GM18511 (cell line): ENCODE measurements at regions not wholly inside any gene's neighbourhood (a gene's known extent, or its start where the extent isn't known, plus 50 kb on each side); places are given as distances from the start of the nearest gene placed in this dataset.

Source experiments
- ATAC-seq: cut with Tn5 transposase; IDR thresholded peaks from one replicate; pipeline ENCODE4 v1.9.1; 2021; ENCODE audit warnings: mild to moderate bottlenecking, moderate library complexity; ENCODE audit not compliant: unreplicated experiment

DNA sequence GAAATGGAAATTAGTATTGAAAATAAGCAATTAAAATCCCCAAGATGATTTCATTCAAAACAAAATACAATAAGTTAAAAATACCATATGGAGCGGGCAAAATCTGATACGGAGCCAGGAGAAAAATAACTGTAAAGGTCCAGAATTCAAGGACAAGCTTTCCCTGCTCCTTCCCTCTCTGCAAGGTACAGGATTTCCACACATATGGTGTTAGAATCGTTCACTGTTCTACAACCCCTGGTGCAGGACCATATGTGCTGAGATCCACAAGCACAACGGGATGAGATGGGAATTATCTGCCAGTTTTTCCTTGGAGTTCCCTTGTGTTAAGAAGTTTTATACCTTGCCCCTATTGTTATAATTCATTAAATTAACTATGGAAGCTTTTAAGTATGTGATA, 94.7 kb upstream of the DMAC1 start:
- ATAC-seq, result no peak

DNA sequence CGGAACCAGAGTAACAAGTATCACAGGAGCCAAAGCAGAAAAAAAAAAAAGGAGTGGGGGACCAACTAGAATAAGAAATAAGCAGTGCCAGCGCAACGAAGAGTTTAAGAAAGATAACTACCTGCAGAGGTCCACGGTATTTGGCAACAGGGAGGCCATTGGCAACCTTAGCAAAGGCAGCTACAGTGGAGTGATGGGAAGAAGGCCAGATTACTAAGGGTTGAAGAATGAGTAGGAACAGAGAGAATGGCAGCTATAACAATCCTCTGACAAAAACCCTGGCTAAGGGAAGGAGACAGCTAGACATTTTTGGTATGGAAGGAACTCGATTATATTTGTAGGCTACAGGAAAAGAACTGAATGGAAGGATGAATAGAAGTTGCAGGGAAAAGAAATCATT, 93.4 kb upstream of the DMAC1 start:
- no peak for ATAC-seq

DNA sequence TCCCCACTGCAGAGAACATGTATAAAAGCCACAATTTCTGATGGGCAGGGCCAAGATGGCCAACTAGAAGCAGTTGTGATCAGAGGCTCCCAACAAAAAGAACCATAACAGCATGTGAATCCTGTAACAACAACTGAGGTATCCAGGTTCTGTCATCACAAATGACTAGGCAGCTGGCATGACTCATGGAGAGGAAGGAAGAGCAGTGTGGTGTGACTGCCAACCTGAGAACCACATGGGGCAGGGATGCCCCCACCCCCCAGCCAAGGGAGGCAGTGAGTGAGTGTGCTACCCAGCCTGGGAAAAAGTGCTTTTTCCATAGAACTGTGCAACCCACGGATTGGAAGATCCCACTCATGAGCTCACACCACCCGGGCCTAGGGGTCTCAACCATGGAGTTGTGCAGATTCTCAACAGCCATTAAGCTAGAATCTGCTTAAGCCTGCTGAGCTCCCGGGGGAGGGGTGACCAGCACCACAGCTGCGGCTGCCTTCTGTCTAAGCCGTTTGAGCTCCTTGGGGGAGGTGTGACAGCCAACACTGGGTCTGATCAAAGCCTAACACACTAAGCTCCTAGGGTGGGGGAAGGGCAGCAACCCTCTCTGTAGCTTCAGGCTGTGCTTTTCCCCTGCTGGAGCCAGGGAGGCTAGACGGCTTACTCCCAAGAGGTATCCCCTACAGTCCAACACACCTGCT, 80.1 kb upstream of the DMAC1 start:
- ATAC-seq, result peak; percentile 71

DNA sequence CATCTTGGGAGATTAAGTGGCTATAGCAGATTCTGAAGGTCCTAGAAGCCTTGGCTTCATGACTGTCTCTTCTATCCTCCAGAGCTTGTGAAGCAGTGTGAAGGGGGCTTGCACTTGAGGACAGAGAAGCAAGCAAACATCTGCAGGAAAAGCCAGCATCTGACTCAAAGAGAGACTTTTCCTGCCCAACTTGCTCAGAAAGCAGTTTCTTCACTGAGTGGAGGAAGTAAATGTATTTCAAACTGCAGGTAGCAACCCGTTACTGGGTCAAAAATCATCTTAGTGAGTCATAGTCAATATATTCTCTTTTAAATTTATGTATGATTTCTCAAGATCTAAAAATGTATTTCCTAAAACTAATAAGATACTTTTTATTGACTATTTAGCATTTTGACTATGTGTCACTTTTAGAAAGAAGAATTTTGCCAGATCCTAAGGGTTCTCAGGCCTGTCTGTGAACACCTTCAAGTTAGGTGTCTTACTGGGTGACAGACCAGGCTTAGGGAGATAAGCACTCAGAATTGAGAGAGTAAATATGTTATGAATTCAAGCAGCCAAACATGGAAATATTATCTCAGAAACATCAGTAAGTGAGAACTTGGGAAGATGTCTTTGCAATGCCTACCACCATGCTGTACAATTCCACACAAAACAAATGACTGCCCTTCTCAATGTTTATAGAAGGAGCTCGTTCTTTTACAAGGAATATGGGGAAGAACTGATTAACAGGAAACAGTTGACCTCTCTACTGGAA, 72.6 kb upstream of the DMAC1 start:
- ATAC-seq, result no peak

DNA sequence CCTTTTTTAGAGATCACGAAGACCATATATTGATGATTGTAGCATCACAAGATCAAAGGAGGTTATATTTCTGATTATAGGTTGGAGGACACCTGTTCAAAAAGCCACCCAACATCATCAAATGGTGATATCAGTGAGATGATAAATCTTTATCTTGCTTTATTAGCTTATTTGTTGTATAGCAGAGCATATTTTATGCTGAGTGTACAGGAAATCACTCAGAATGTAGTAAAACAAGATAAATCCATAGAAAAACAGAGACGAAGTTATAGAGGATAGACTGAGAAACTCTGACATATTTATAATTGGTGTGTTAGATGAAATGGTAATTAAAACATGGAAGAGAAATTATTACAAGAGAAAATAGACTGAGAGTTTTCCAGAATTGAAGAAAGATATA, 69.8 kb upstream of the DMAC1 start:
- no peak for ATAC-seq

DNA sequence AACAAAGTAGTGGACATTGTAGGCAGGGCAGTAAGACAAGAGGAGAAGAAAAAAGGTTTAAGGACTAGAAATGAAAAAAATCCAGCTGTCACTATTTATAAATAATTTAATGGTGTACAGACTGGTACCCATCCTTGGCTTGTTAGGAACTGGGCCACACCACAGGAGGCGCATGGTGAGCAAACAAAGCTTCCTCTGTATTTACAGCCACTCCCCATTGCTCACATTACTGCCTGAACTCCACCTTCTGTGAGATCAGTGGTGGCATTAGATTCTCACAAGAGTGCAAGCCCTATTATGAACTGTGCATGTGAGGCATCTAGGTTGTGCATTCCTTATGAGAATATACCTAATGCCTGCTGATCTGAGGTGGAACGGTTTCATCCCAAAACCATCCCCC, 62.6 kb upstream of the DMAC1 start:
- no peak for ATAC-seq

DNA sequence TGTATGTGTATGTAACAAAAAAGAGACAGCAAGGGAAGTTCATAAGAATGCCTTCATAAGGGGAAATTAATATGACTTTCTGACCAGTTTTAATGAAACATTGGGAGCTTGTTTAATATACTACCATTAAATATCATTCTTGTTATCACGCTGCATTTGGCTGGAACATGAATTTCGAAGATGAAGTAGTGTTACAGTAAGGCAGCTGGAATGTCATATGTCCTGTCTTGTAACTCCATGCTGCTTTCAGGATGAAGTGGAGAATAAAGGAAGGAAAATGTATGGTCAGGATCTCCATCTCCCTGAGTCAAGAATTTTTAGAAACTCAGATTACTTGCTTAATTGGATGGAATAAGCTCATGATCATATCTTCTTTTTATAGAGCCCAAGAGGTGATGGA, 61.5 kb upstream of the DMAC1 start:
- no peak for ATAC-seq

DNA sequence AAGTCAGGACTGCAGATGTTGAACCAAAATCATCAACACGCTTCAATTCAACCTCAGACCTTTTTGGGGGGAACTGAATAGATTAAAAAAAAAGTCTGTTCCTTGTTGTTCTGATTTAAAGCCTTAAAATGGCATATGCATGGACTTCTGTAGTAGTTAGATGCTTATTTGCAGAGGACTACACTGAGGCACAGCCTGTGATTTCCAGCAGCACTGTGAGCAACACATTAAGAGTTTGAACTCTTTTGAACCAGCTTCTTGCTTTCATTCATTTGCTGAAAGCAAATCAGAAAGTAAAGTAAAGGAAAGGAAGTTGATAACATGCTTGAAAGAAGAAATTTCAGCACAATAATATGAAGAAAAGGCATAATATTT, 60.7 kb upstream of the DMAC1 start:
- no peak for ATAC-seq

DNA sequence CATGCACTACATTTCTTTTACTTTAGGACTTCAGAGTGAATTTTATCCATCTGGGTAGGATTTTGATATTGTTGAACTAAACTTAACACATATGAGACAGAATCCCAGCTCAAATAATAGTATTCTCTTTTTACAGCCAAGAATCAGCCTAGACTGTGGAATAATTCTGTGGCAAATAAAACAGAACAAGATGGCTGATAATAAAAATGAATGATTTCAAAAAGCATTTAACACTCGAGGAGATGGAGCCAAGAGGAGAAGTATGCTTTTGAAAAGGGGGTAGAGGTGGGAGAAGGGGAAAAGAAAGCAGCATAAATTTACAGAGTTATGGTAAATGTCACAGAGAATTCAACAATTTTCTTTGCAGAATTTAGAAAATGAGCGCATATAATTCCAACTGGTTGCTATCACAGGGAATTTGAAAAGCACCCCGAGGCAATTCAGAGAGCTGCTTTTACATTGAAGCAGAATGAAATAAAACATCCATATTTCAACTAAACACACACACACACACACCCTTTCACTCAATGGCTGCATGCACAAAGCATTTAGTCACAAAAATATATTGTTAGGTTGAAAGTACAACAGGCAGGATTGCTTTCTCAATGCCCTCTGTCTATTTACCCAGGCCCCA, 60.2 kb upstream of the DMAC1 start:
- no peak for ATAC-seq

DNA sequence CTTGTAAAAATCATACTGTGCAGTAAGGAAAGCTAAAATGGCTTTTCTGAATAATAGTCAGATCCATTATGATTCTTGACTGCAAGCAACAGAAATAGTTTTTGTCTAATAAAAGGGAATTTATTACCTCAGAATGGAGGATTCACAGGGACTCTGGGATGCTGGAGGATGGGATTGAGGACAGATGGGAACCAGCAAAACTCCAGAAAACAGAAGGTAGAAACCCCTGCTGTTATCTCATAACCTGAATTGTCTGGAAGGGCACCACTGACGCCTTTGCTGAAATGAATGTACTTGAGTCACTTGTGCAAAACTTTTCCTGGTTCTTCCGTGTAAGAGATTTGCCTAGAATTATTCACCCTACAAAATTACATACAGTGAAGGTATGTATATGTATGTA, 58.6 kb upstream of the DMAC1 start:
- ATAC-seq, result no peak

DNA sequence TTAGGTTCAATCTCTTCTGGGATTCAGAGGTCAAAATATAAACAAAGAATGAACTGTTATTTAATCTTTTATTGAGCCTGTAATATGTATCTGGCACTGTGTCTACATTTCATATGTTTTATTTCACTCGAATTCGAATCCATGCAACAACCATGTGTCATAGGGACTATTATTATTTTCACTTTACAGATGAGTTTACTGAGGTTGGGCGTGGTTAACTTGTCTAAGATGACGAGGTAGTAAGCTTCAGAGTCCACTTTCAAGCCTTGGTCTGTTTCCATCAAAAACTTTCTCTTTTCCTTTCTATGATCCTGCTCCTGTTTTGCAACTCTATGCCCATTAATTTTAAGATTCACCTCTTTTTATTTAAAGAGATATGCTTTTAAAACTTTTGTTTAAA, 55.2 kb upstream of the DMAC1 start:
- ATAC-seq, result no peak
